ENCODE measurements at regions not wholly inside any gene's neighbourhood (a gene's known extent, or its start where the extent isn't known, plus 50 kb on each side); places are given as distances from the start of the nearest gene placed in this dataset.
"Not testable (repeated sequence)": the region's sequence is repeated elsewhere in the genome, so short reads cannot be mapped to it uniquely, and the experiment has no call there.

DNA sequence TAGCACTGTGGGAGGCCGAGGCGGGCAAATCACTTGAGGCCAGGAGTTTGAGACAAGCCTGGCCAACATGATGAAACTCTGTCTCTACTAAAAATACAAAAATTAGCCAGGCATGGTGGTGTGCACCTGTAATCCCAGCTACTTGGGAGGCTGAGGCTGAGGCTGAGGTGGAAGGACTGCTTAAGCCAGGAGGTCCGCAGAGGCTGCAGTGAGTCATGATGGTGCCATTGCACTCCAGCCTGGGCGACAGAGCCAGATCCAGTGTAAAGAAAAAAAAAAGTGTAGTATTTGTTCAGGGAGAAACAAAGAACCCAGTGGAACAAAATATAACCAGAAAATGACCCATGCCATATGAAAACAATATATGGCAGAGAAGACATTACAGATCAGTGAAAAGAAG is 57.4 kb upstream of the SMURF2 start:
- not testable (repeated sequence) for TF ChIP-seq EZH2 (IDR thresholded peaks at IDR 0.05; ENCODE audit: low read depth, unreplicated experiment); CTCF (conservative IDR thresholded peaks at IDR 0.05; ENCODE audit: low read depth in 2 of 2); REST (IDR thresholded peaks at IDR 0.05; ENCODE audit: unreplicated experiment); JUNB (IDR thresholded peaks at IDR 0.05; ENCODE audit: unreplicated experiment); EZH2phosphoT487 (IDR thresholded peaks at IDR 0.05; ENCODE audit: unreplicated experiment); POLR2AphosphoS5 (IDR thresholded peaks at IDR 0.05; ENCODE audit: low read depth)

Data from GM23338 (cell line).